ENCODE measurements at regions not wholly inside any gene's neighbourhood (a gene's known extent, or its start where the extent isn't known, plus 50 kb on each side); places are given as distances from the start of the nearest gene placed in this dataset.

- TF ChIP-seq YY1 (IDR thresholded peaks at IDR 0.05; ENCODE audit: insufficient read depth, insufficient read length) (no peak), ZNF274 (IDR thresholded peaks at IDR 0.05; ENCODE audit: low read depth, low read length) (no peak), SUZ12 (IDR thresholded peaks at IDR 0.05; ENCODE audit: extremely low read depth, insufficient read depth, insufficient read length) (no peak)
Observed at GRCh38 chr1:112264010-112264409, 132.0 kb upstream of the CTTNBP2NL start.
